OCI-LY1 (cell line): ENCODE measurements at regions not wholly inside any gene's neighbourhood (a gene's known extent, or its start where the extent isn't known, plus 50 kb on each side); places are given as distances from the start of the nearest gene placed in this dataset.

Experiments
- EZH2 ChIP-seq: fragments of 200-600 bp; sonication (generic), shearing (Covaris generic); IDR thresholded peaks from 2 replicates; pipeline ENCODE4 v1.8.0; 2017; ENCODE audit warnings: borderline replicate concordance, mixed run types, mild to moderate bottlenecking, antibody characterized with exemption, low read length, moderate library complexity, mixed read lengths
- TF ChIP-seq, protein P1 (sequence below): fragments of 200-600 bp; sonication (generic), shearing (Covaris generic); IDR thresholded peaks from 2 replicates; pipeline ENCODE4 v1.5.1; 2017; ENCODE audit warnings: mild to moderate bottlenecking, antibody characterized with exemption, low read length, moderate library complexity, mixed read lengths

DNA sequence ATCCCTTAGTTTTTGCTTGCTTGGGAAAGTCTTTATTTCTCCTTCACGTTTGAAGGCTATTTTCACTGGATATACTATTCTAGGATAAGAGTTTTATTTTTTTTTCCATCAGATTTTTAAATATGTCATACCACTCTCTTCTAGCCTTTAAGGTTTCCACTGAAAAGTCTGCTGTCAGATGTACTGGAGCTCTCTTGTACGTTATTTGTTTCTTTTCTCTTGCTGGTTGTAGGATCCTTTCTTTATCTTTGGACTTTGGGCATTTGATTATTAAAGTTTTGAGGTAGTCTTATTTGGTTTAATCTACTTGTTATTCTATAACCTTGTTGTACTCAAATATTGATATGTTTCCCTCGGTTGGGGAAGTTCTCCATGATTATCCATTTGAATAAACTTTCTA, 848.4 kb upstream of the COX7C start:
- TF ChIP-seq, protein P1, sequence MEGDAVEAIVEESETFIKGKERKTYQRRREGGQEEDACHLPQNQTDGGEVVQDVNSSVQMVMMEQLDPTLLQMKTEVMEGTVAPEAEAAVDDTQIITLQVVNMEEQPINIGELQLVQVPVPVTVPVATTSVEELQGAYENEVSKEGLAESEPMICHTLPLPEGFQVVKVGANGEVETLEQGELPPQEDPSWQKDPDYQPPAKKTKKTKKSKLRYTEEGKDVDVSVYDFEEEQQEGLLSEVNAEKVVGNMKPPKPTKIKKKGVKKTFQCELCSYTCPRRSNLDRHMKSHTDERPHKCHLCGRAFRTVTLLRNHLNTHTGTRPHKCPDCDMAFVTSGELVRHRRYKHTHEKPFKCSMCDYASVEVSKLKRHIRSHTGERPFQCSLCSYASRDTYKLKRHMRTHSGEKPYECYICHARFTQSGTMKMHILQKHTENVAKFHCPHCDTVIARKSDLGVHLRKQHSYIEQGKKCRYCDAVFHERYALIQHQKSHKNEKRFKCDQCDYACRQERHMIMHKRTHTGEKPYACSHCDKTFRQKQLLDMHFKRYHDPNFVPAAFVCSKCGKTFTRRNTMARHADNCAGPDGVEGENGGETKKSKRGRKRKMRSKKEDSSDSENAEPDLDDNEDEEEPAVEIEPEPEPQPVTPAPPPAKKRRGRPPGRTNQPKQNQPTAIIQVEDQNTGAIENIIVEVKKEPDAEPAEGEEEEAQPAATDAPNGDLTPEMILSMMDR: no peak
- no peak for TF ChIP-seq EZH2
